Nephron progenitor cell (in vitro differentiated cells): ENCODE measurements at regions not wholly inside any gene's neighbourhood (a gene's known extent, or its start where the extent isn't known, plus 50 kb on each side); places are given as distances from the start of the nearest gene placed in this dataset.

Experiments used
- DNase-seq: peaks from one replicate; pipeline ENCODE4 v3.0.0; 2021
- H3K27ac Mint-ChIP-seq: 2 replicates; pipeline ENCODE4 v1.8.0; 2021; ENCODE audit warnings: mild to moderate bottlenecking, moderate library complexity, mixed read lengths
- H3K27me3 Mint-ChIP-seq: 2 replicates; pipeline ENCODE4 v1.8.0; 2021; ENCODE audit warnings: mild to moderate bottlenecking, low read depth, mixed read lengths; ENCODE audit not compliant: poor library complexity
- H3K36me3 Mint-ChIP-seq: 2 replicates; pipeline ENCODE4 v1.8.0; 2021; ENCODE audit warnings: low read depth, mixed read lengths
- H3K4me1 Mint-ChIP-seq: 2 replicates; pipeline ENCODE4 v1.8.0; 2021; ENCODE audit warnings: mixed read lengths
- H3K4me3 Mint-ChIP-seq: 2 replicates; pipeline ENCODE4 v1.8.0; 2021; ENCODE audit warnings: mild to moderate bottlenecking, moderate library complexity, mixed read lengths
- H3K9me3 Mint-ChIP-seq: 2 replicates; pipeline ENCODE4 v1.8.0; 2021; ENCODE audit warnings: mild to moderate bottlenecking, moderate library complexity, mixed read lengths
- CTCF ChIP-seq: fragments of 200-600 bp; sonication (generic); IDR thresholded peaks from 2 replicates; pipeline ENCODE4 v1.5.0; 2021; ENCODE audit warnings: antibody characterized with exemption

DNA sequence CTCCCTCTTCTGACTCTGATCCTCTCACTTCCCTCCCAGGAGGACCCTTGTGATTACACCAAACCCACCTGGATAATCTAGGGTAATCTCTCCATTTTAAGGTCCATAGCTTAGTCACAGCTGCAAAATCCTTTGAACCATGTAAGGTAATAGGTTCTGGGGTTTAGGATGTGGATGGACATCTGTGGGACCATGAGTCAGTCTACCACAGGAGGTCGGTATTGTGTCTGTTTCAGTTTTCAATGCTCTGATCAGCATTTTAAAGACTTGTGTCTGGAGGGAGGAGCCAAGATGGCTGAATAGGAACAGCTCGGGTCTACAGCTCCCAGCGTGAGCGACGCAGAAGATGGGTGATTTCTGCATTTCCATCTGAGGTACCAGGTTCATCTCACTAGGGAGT is 112.6 kb downstream of the CAVIN4 start:
- DNase-seq: no peak
- no peak for TF ChIP-seq CTCF
- Mint-ChIP-seq H3K27me3 (no peaks in the 10 kb centered on the region), H3K27ac (no peak overlapping the region), H3K36me3 (no peaks in the 10 kb centered on the region), H3K4me3 (no peak overlapping the region), H3K9me3 (peaks cover 12% of the 10 kb centered on the region), H3K4me1 (no peaks in the 10 kb centered on the region)

GRCh38 chr9:100697339-100697738 is 119.5 kb downstream of the CAVIN4 start:
- Mint-ChIP-seq H3K27ac (no peak overlapping the region), H3K4me3 (no peak overlapping the region), H3K36me3 (no peaks in the 10 kb centered on the region), H3K9me3 (peaks cover 3% of the 10 kb centered on the region), H3K4me1 (peaks cover 15% of the 10 kb centered on the region), H3K27me3 (no peaks in the 10 kb centered on the region)
- no peak for TF ChIP-seq CTCF
- DNase-seq: no peak

DNA sequence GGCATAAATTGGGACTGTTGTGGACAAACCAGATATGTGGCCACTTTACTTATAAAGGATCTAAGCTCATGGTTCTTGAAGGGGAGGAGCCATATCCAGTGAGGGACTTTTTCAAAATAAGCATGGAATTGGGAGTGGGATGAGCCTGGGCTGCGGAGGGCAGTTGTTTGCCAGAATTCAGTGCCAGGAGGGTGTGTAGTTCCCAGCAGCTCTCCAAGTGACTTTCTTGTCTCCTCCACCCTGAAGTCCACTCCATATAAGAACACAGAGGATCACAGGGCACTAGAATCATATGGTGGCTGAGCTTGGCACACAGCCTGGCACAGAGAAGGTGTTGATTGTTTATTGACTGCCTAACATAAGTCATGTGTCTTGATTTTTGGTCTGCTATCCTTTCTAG is 121.1 kb downstream of the CAVIN4 start:
- H3K4me1 Mint-ChIP-seq: peaks cover 15% of the 10 kb centered on the region

DNA sequence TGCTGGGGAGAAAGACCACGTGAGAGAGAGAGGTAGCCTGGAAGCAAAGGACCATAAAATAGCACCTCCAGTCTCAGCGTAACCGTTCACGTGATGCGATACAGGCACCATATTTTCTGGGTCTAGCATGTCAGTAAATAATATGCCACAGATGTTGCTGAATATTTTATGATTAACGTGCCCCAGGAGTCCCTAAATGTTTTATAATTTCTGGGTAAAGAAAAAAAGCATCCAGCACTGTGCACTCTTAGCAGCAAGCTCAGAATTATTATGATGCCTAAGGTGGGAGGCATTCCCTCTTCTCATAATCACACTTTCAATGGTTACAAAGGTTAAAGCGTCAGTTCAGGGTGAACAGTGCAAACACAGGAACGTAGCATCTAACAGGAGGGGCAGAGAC is 121.8 kb downstream of the CAVIN4 start:
- Mint-ChIP-seq H3K4me3 (no peak overlapping the region), H3K9me3 (no peaks in the 10 kb centered on the region), H3K27ac (no peak overlapping the region), H3K36me3 (no peaks in the 10 kb centered on the region), H3K27me3 (no peaks in the 10 kb centered on the region), H3K4me1 (peaks cover 15% of the 10 kb centered on the region)
- DNase-seq: no peak
- no peak for TF ChIP-seq CTCF

More for the DNA sequence above, 121.1 kb downstream of the CAVIN4 start:
- no peak for TF ChIP-seq CTCF
- H3K36me3 Mint-ChIP-seq: no peaks in the 10 kb centered on the region
- H3K4me3 Mint-ChIP-seq: no peak overlapping the region
- no peak overlapping the region for H3K27ac Mint-ChIP-seq
- no peaks in the 10 kb centered on the region for H3K27me3 Mint-ChIP-seq
- H3K9me3 Mint-ChIP-seq: peaks cover under 1% of the 10 kb centered on the region
- no peak for DNase-seq

- no peaks in the 10 kb centered on the region for H3K27me3 Mint-ChIP-seq
- peaks cover 8% of the 10 kb centered on the region for H3K9me3 Mint-ChIP-seq
- TF ChIP-seq CTCF: peak; percentile 75
- peaks cover 15% of the 10 kb centered on the region for H3K4me1 Mint-ChIP-seq
- H3K4me3 Mint-ChIP-seq: no peak overlapping the region
- no peaks in the 10 kb centered on the region for H3K36me3 Mint-ChIP-seq
- no peak overlapping the region for H3K27ac Mint-ChIP-seq
- peak; percentile 33 for DNase-seq
Measured at GRCh38 chr9:100700689-100701318, 122.9 kb downstream of the CAVIN4 start.

- H3K4me3 Mint-ChIP-seq: no peak overlapping the region
- peak; percentile 86 for DNase-seq
- H3K4me1 Mint-ChIP-seq: no peaks in the 10 kb centered on the region
- peaks cover 35% of the 10 kb centered on the region for H3K9me3 Mint-ChIP-seq
- peaks cover 3% of the 10 kb centered on the region for H3K27me3 Mint-ChIP-seq
- H3K27ac Mint-ChIP-seq: no peak overlapping the region
- peaks cover 10% of the 10 kb centered on the region for H3K36me3 Mint-ChIP-seq
- TF ChIP-seq CTCF: peak; percentile 97
Measured at GRCh38 chr9:100714372-100715099, 136.7 kb downstream of the CAVIN4 start.
